SJSA1 (cell line): ENCODE measurements at regions not wholly inside any gene's neighbourhood (a gene's known extent, or its start where the extent isn't known, plus 50 kb on each side); places are given as distances from the start of the nearest gene placed in this dataset.
A peak's percentile ranks its signal among the peaks of the same experiment; 100 is the strongest.
"Not testable (repeated sequence)": the region's sequence is repeated elsewhere in the genome, so short reads cannot be mapped to it uniquely, and the experiment has no call there.

ENCODE experiments used
- DNase-seq, 2 experiments: peaks; one replicate each; pipeline ENCODE4 v3.0.0-alpha.2; 2015 to 2020; ENCODE audit warnings: low spot score in 2 of 2, low read depth in 1 of 2
- H3K27ac ChIP-seq: fragments of 250-450 bp; sonication (Bioruptor Pico); 2 replicates; pipeline ENCODE4 v1.5.1; 2020; ENCODE audit warnings: mild to moderate bottlenecking, moderate library complexity
- H3K27me3 ChIP-seq: fragments of 250-450 bp; sonication (Bioruptor Pico); replicated peaks from 2 replicates; pipeline ENCODE4 v1.5.1; 2020; ENCODE audit warnings: mild to moderate bottlenecking, moderate library complexity
- H3K36me3 ChIP-seq: fragments of 250-450 bp; sonication (Bioruptor Pico); 2 replicates; pipeline ENCODE4 v1.5.1; 2020; ENCODE audit warnings: mild to moderate bottlenecking
- H3K4me1 ChIP-seq: fragments of 250-450 bp; sonication (Bioruptor Pico); replicated peaks from 2 replicates; pipeline ENCODE4 v1.6.1; 2021; ENCODE audit warnings: mild to moderate bottlenecking
- H3K4me3 ChIP-seq: fragments of 250-450 bp; sonication (Bioruptor Pico); 2 replicates; pipeline ENCODE4 v1.5.1; 2020; ENCODE audit warnings: mild to moderate bottlenecking
- H3K9me3 ChIP-seq: fragments of 250-450 bp; sonication (Bioruptor Pico); replicated peaks from 2 replicates; pipeline ENCODE4 v1.5.1; 2020; ENCODE audit warnings: mild to moderate bottlenecking

DNA sequence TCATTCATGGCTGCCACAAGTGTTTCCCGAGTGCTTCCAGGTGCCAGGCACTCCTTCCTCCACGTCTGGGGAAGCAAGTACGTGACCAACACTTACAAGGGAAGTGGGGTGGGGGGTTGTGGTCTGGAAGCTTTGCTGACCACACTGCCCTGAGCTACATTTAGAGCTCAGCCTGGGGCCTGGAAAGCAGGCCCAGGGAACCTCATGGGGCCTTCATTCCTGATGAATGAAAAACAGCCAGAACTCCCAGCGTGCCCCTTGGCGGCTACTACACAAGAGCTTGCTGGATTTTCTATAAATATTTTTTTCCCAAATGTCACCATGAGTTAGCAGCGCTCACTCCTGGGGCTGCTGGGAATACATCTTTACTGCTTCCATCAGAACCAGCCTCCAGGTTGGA is 73.3 kb downstream of the ABCC12 start:
- no peaks in the 10 kb centered on the region for H3K36me3 ChIP-seq
- no peak for DNase-seq
- no peaks in the 10 kb centered on the region for H3K4me1 ChIP-seq
- no peak overlapping the region for H3K27ac ChIP-seq
- no peaks in the 10 kb centered on the region for H3K9me3 ChIP-seq
- peaks cover 4% of the 10 kb centered on the region; the same call in 1 of the 2 replicates for H3K27me3 ChIP-seq
- H3K4me3 ChIP-seq, result no peak overlapping the region

- no peak for DNase-seq
- Histone ChIP-seq H3K27me3 (peaks cover 4% of the 10 kb centered on the region; the same call in 1 of the 2 replicates), H3K36me3 (no peaks in the 10 kb centered on the region), H3K27ac (no peak overlapping the region), H3K4me3 (no peak overlapping the region), H3K4me1 (no peaks in the 10 kb centered on the region), H3K9me3 (no peaks in the 10 kb centered on the region)
Measured at GRCh38 chr16:48081656-48082055, 74.1 kb downstream of the ABCC12 start.

GRCh38 chr16:48076455-48077012 is 79.3 kb downstream of the ABCC12 start:
- DNase-seq, result no peak
- H3K4me1 ChIP-seq, result no peaks in the 10 kb centered on the region

DNA sequence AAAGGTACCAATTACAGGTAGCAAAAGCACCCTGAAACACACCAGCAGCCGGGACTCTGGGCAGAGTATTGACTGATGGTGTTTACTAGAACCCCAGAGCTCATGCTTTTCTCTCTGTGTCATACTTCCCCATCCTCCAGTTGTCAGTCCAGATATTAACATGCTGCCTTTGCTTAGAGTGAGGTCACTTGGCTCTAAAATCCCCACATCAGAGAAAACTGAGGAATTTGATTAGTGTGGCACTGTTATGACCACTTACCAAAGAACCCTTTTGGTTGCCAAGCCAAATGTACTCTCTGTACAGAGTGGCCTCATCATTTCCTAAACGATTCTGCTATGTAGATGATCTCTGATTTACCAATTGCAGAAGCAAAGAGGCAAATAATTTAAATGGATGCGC is 80.4 kb downstream of the ABCC12 start:
- no peaks in the 10 kb centered on the region for H3K36me3 ChIP-seq
- no peaks in the 10 kb centered on the region for H3K9me3 ChIP-seq
- no peaks in the 10 kb centered on the region for H3K4me1 ChIP-seq
- H3K4me3 ChIP-seq, result no peak overlapping the region
- no peak for DNase-seq
- H3K27me3 ChIP-seq, result 0 out of 2 replicates have a peak, but pooled peaks cover 3% of the 10 kb centered on the region
- H3K27ac ChIP-seq, result no peak overlapping the region

More at GRCh38 chr16:48076455-48077012, 79.3 kb downstream of the ABCC12 start:
- H3K27me3 ChIP-seq, result 0 out of 2 replicates have a peak, but pooled peaks cover 3% of the 10 kb centered on the region
- H3K27ac ChIP-seq, result no peak overlapping the region
- no peaks in the 10 kb centered on the region for H3K9me3 ChIP-seq
- no peak overlapping the region for H3K4me3 ChIP-seq
- no peaks in the 10 kb centered on the region for H3K36me3 ChIP-seq

- Histone ChIP-seq H3K27ac (no peak overlapping the region), H3K4me3 (no peak overlapping the region), H3K36me3 (no peaks in the 10 kb centered on the region), H3K4me1 (no peaks in the 10 kb centered on the region), H3K27me3 (no peaks in the 10 kb centered on the region; the same call in 1 of the 2 replicates), H3K9me3 (no peaks in the 10 kb centered on the region; the same call in 1 of the 2 replicates)
- no peak for DNase-seq
Measured at GRCh38 chr16:48067388-48067787, 88.4 kb downstream of the ABCC12 start.

- H3K27me3 ChIP-seq, result no peaks in the 10 kb centered on the region; the same call in 1 of the 2 replicates
- DNase-seq, result no peak
- no peaks in the 10 kb centered on the region; the same call in 1 of the 2 replicates for H3K9me3 ChIP-seq
- H3K4me1 ChIP-seq, result no peaks in the 10 kb centered on the region
- H3K36me3 ChIP-seq, result no peaks in the 10 kb centered on the region
- H3K4me3 ChIP-seq, result no peak overlapping the region
- H3K27ac ChIP-seq, result no peak overlapping the region
Measured at GRCh38 chr16:48064971-48065370, 90.8 kb downstream of the ABCC12 start.

GRCh38 chr16:48062681-48063080 is 93.1 kb downstream of the ABCC12 start:
- no peaks in the 10 kb centered on the region for H3K36me3 ChIP-seq
- H3K4me1 ChIP-seq, result no peaks in the 10 kb centered on the region
- no peaks in the 10 kb centered on the region; the same call in 1 of the 2 replicates for H3K9me3 ChIP-seq
- H3K4me3 ChIP-seq, result no peak overlapping the region
- H3K27me3 ChIP-seq, result no peaks in the 10 kb centered on the region; the same call in 1 of the 2 replicates
- H3K27ac ChIP-seq, result no peak overlapping the region
- DNase-seq, result no peak

- Histone ChIP-seq H3K27me3 (no peaks in the 10 kb centered on the region), H3K4me1 (no peaks in the 10 kb centered on the region), H3K9me3 (no peaks in the 10 kb centered on the region; the same call in 1 of the 2 replicates), H3K27ac (no peak overlapping the region), H3K4me3 (no peak overlapping the region), H3K36me3 (no peaks in the 10 kb centered on the region)
- DNase-seq, result no peak
Measured at GRCh38 chr16:48059936-48060335, 95.9 kb downstream of the ABCC12 start.

DNA sequence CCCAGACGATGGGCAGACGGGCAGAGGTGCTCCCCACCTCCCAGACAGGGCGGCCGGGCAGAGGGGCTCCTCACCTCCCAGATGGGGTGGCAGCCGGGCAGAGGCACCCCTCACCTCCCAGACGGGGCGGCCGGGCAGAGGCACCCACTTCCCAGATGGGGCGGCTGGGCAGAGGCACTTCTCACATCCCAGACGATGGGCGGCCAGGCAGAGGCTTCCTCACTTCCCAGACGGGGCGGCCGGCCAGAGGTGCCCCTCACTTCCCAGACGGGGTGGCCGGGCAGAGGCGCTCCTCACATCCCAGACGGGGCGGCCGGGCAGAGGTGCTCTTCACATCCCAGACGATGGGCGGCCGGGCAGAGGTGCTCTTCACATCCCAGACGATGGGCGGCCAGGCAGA is 96.6 kb downstream of the ABCC12 start:
- H3K4me1 ChIP-seq, H3K9me3 ChIP-seq, H3K27me3 ChIP-seq, H3K27ac ChIP-seq, DNase-seq, H3K4me3 ChIP-seq, H3K36me3 ChIP-seq: not testable (repeated sequence)

GRCh38 chr16:48057048-48057447 is 98.7 kb downstream of the ABCC12 start:
- no peak for DNase-seq
- Histone ChIP-seq H3K36me3 (no peaks in the 10 kb centered on the region), H3K27ac (no peak overlapping the region), H3K27me3 (peaks cover 12% of the 10 kb centered on the region), H3K4me3 (no peak overlapping the region), H3K4me1 (no peaks in the 10 kb centered on the region), H3K9me3 (no peaks in the 10 kb centered on the region)

- DNase-seq, result peak; percentile 27 to 46
- Histone ChIP-seq H3K36me3 (no peaks in the 10 kb centered on the region), H3K4me3 (no peak overlapping the region), H3K4me1 (no peaks in the 10 kb centered on the region), H3K9me3 (no peaks in the 10 kb centered on the region), H3K27ac (no peak overlapping the region), H3K27me3 (peaks cover 12% of the 10 kb centered on the region)
Measured at GRCh38 chr16:48054881-48055601, 100.8 kb downstream of the ABCC12 start.

DNA sequence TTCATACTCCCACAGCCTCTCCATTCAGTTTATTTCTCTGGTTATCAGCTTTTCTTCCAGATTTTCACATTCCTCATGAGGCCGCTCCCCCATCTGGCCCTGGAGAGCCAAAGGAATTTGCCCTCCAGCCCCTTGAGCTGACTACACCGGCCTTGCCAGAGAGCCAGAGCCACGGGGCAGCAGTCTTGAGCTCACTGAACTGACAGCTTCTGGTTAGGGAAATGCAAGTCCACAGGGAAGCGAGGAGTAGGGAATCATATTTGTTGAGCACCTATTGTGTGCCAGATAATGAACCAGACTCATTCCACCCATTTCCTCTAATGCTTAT is 102.4 kb downstream of the ABCC12 start:
- no peak overlapping the region for H3K4me3 ChIP-seq
- H3K9me3 ChIP-seq, result no peaks in the 10 kb centered on the region
- DNase-seq, result no peak

GRCh38 chr16:48052731-48053417 is 102.9 kb downstream of the ABCC12 start:
- H3K4me3 ChIP-seq, result no peak overlapping the region
- H3K27ac ChIP-seq, result no peak overlapping the region
- H3K27me3 ChIP-seq, result peaks cover 12% of the 10 kb centered on the region
- H3K9me3 ChIP-seq, result no peaks in the 10 kb centered on the region
- H3K36me3 ChIP-seq, result no peaks in the 10 kb centered on the region
- no peak for DNase-seq
- H3K4me1 ChIP-seq, result no peaks in the 10 kb centered on the region

More for the DNA sequence above, 102.4 kb downstream of the ABCC12 start:
- Histone ChIP-seq H3K27me3 (peaks cover 12% of the 10 kb centered on the region), H3K4me1 (no peaks in the 10 kb centered on the region), H3K27ac (no peak overlapping the region), H3K36me3 (no peaks in the 10 kb centered on the region)

- Histone ChIP-seq H3K4me1 (no peaks in the 10 kb centered on the region), H3K36me3 (no peaks in the 10 kb centered on the region), H3K4me3 (no peak overlapping the region), H3K27ac (no peak overlapping the region), H3K9me3 (no peaks in the 10 kb centered on the region), H3K27me3 (peaks cover 12% of the 10 kb centered on the region)
- DNase-seq, result no peak
Measured at GRCh38 chr16:48050871-48051270, 104.9 kb downstream of the ABCC12 start.
